BE2C (cell line): ENCODE measurements at regions not wholly inside any gene's neighbourhood (a gene's known extent, or its start where the extent isn't known, plus 50 kb on each side); places are given as distances from the start of the nearest gene placed in this dataset.

Source experiments
- DNase-seq: peaks from one replicate; pipeline ENCODE4 v3.0.0-alpha.2; 2020
- H3K27me3 ChIP-seq: fragments of 250-450 bp; sonication (Bioruptor Pico); 2 replicates; pipeline ENCODE4 v1.5.1; 2020; ENCODE audit warnings: mild to moderate bottlenecking
- H3K36me3 ChIP-seq: fragments of 250-450 bp; sonication (Bioruptor Pico); 2 replicates; pipeline ENCODE4 v1.5.1; 2020; ENCODE audit warnings: mild to moderate bottlenecking
- H3K4me1 ChIP-seq: fragments of 250-450 bp; sonication (Bioruptor Pico); 2 replicates; pipeline ENCODE4 v1.5.1; 2020
- H3K4me3 ChIP-seq: 2 replicates; pipeline ENCODE4 v1.5.1; 2011; ENCODE audit warnings: low read depth, low read length
- H3K9me3 ChIP-seq: fragments of 250-450 bp; sonication (Bioruptor Pico); 2 replicates; pipeline ENCODE4 v1.5.1; 2020
- CTCF ChIP-seq: IDR thresholded peaks from 2 replicates; pipeline ENCODE4 v1.5.1; 2012; ENCODE audit warnings: mild to moderate bottlenecking, low read depth, low read length

GRCh38 chr2:102925003-102925402 lies 163.2 kb downstream of the TMEM182 start:
- H3K36me3 ChIP-seq: no peaks in the 10 kb centered on the region
- no peak for DNase-seq
- no peaks in the 10 kb centered on the region for H3K9me3 ChIP-seq
- no peak for TF ChIP-seq CTCF
- no peak overlapping the region for H3K4me3 ChIP-seq
- no peaks in the 10 kb centered on the region for H3K27me3 ChIP-seq
- no peaks in the 10 kb centered on the region for H3K4me1 ChIP-seq

GRCh38 chr2:102927854-102928267 lies 166.0 kb downstream of the TMEM182 start:
- Histone ChIP-seq H3K36me3 (no peaks in the 10 kb centered on the region), H3K4me1 (no peaks in the 10 kb centered on the region), H3K9me3 (no peaks in the 10 kb centered on the region), H3K27me3 (no peaks in the 10 kb centered on the region), H3K4me3 (no peak overlapping the region)
- DNase-seq: no peak
- TF ChIP-seq CTCF: no peak

GRCh38 chr2:102929721-102930120 lies 167.9 kb downstream of the TMEM182 start:
- DNase-seq: no peak
- Histone ChIP-seq H3K36me3 (no peaks in the 10 kb centered on the region), H3K4me3 (no peak overlapping the region), H3K27me3 (no peaks in the 10 kb centered on the region), H3K4me1 (no peaks in the 10 kb centered on the region), H3K9me3 (no peaks in the 10 kb centered on the region)
- TF ChIP-seq CTCF: no peak

GRCh38 chr2:102932501-102932900 lies 170.7 kb downstream of the TMEM182 start:
- no peak for TF ChIP-seq CTCF
- Histone ChIP-seq H3K9me3 (no peaks in the 10 kb centered on the region), H3K4me3 (no peak overlapping the region), H3K27me3 (no peaks in the 10 kb centered on the region), H3K4me1 (no peaks in the 10 kb centered on the region), H3K36me3 (no peaks in the 10 kb centered on the region)
- DNase-seq: no peak

- no peaks in the 10 kb centered on the region for H3K9me3 ChIP-seq
- no peak overlapping the region for H3K4me3 ChIP-seq
- TF ChIP-seq CTCF: no peak
- H3K27me3 ChIP-seq: no peaks in the 10 kb centered on the region
- no peak for DNase-seq
- no peaks in the 10 kb centered on the region for H3K36me3 ChIP-seq
- H3K4me1 ChIP-seq: no peaks in the 10 kb centered on the region
Measured at GRCh38 chr2:102939207-102939606, 177.4 kb downstream of the TMEM182 start.

- TF ChIP-seq CTCF: no peak
- no peaks in the 10 kb centered on the region for H3K4me1 ChIP-seq
- no peaks in the 10 kb centered on the region for H3K27me3 ChIP-seq
- H3K9me3 ChIP-seq: no peaks in the 10 kb centered on the region
- DNase-seq: no peak
- H3K4me3 ChIP-seq: no peak overlapping the region
- no peaks in the 10 kb centered on the region for H3K36me3 ChIP-seq
Measured at GRCh38 chr2:102940684-102941083, 178.9 kb downstream of the TMEM182 start.
